CD4-positive, CD25-positive, alpha-beta regulatory T cell (primary cell): ENCODE measurements at regions not wholly inside any gene's neighbourhood (a gene's known extent, or its start where the extent isn't known, plus 50 kb on each side); places are given as distances from the start of the nearest gene placed in this dataset.
A peak's percentile ranks its signal among the peaks of the same experiment; 100 is the strongest.

Source experiments
- ATAC-seq, 2 donors: fragments of 150-1000 bp; cut with Tn5 transposase; one replicate each; pipeline ENCODE4 v1.10.0; 2021; ENCODE audit warnings: low read depth in 2 of 2, moderate number of reproducible peaks in 2 of 2, moderate library complexity in 1 of 2
- DNase-seq, 3 donors: peaks; one replicate each; pipeline versions ENCODE4 v3.0.0 to v3.0.0-alpha.2; 2012 to 2022; ENCODE audit warnings: mixed read lengths in 1 of 3
- H3K27ac ChIP-seq: one replicate; pipeline ENCODE4 v1.7.0; 2013; ENCODE audit warnings: mild to moderate bottlenecking, low read length; ENCODE audit not compliant: insufficient read depth, poor library complexity, severe bottlenecking
- H3K27me3 ChIP-seq: one replicate; pipeline ENCODE4 v1.7.0; 2013; ENCODE audit warnings: low read length; ENCODE audit not compliant: control insufficient read depth, insufficient read depth
- H3K36me3 ChIP-seq: one replicate; pipeline ENCODE4 v1.7.0; 2013; ENCODE audit warnings: mild to moderate bottlenecking, low read length, moderate library complexity; ENCODE audit not compliant: control insufficient read depth, insufficient read depth
- H3K4me1 ChIP-seq: 2 replicates; pipeline ENCODE4 v1.7.0; 2013; ENCODE audit warnings: mild to moderate bottlenecking, low read length; ENCODE audit not compliant: insufficient read depth, control insufficient read depth, poor library complexity, severe bottlenecking
- H3K4me3 ChIP-seq: one replicate; pipeline ENCODE4 v1.7.0; 2013; ENCODE audit warnings: low read depth, mild to moderate bottlenecking, low read length, moderate library complexity
- H3K9me3 ChIP-seq, 2 experiments: 1 replicate in 1 of 2; 2 replicates in 1 of 2; pipeline ENCODE4 v1.7.0; 2013; ENCODE audit warnings: low read length in 2 of 2, mild to moderate bottlenecking in 1 of 2, moderate library complexity in 1 of 2; ENCODE audit not compliant: control insufficient read depth in 2 of 2
- H3K27ac Mint-ChIP-seq, 3 donors: one replicate each; pipeline ENCODE4 v1.8.0; 2020 to 2022; ENCODE audit warnings: mild to moderate bottlenecking in 3 of 3, mixed read lengths in 3 of 3, moderate library complexity in 2 of 3
- H3K27me3 Mint-ChIP-seq: one replicate; pipeline ENCODE4 v1.8.0; 2022; ENCODE audit warnings: mild to moderate bottlenecking, mixed read lengths
- H3K36me3 Mint-ChIP-seq: one replicate; pipeline ENCODE4 v1.8.0; 2020; ENCODE audit warnings: mixed read lengths
- H3K4me1 Mint-ChIP-seq, 4 donors: one replicate each; pipeline ENCODE4 v1.8.0; 2020 to 2022; ENCODE audit warnings: mixed read lengths in 4 of 4, mild to moderate bottlenecking in 1 of 4
- H3K4me3 Mint-ChIP-seq, 4 donors: one replicate each; pipeline ENCODE4 v1.8.0; 2020 to 2022; ENCODE audit warnings: mild to moderate bottlenecking in 4 of 4, mixed read lengths in 4 of 4, moderate library complexity in 3 of 4
- H3K9me3 Mint-ChIP-seq, 7 donors: one replicate each; pipeline ENCODE4 v1.8.0; 2020 to 2022; ENCODE audit warnings: mixed read lengths in 7 of 7, mild to moderate bottlenecking in 3 of 7, moderate library complexity in 2 of 7

- ATAC-seq, result peak in 1 of 2 donors; percentile 74
- peaks cover 5% of the 10 kb centered on the region for H3K4me1 ChIP-seq
- peak; percentile 25 to 83 (median 50) for DNase-seq
- Mint-ChIP-seq H3K9me3 (no peaks in the 10 kb centered on the region), H3K27me3 (peaks cover 10% of the 10 kb centered on the region), H3K36me3 (no peaks in the 10 kb centered on the region), H3K4me1 (peaks cover 0 to 9% (median 6%) of the 10 kb centered on the region in 4 donors), H3K27ac (no peak overlapping the region), H3K4me3 (no peak overlapping the region)
- no peaks in the 10 kb centered on the region for H3K27me3 ChIP-seq
- H3K4me3 ChIP-seq, result no peak overlapping the region
- no peaks in the 10 kb centered on the region for H3K36me3 ChIP-seq
- H3K27ac ChIP-seq, result no peak overlapping the region
- H3K9me3 ChIP-seq, result no peaks in the 10 kb centered on the region
Observed at GRCh38 chr1:39091845-39092645, 65.9 kb downstream of the NDUFS5 start.

- no peak for DNase-seq
- no peaks in the 10 kb centered on the region for H3K36me3 ChIP-seq
- peaks cover 10% of the 10 kb centered on the region for H3K27me3 Mint-ChIP-seq
- H3K36me3 Mint-ChIP-seq, result no peaks in the 10 kb centered on the region
- H3K9me3 Mint-ChIP-seq, result no peaks in the 10 kb centered on the region
- H3K4me3 ChIP-seq, result no peak overlapping the region
- H3K4me3 Mint-ChIP-seq, result no peak overlapping the region
- no peaks in the 10 kb centered on the region for H3K9me3 ChIP-seq
- H3K4me1 ChIP-seq, result peaks cover 11% of the 10 kb centered on the region
- H3K27ac ChIP-seq, result no peak overlapping the region
- ATAC-seq, result no peak
- no peak overlapping the region for H3K27ac Mint-ChIP-seq
- H3K27me3 ChIP-seq, result no peaks in the 10 kb centered on the region
- peaks cover 0 to 16% (median 12%) of the 10 kb centered on the region in 4 donors for H3K4me1 Mint-ChIP-seq
Observed at GRCh38 chr1:39094685-39095084, 68.5 kb downstream of the NDUFS5 start.

- Mint-ChIP-seq H3K4me3 (peak overlapping the region in 1 of 4 donors; percentile 22), H3K4me1 (peaks cover 0 to 20% (median 15%) of the 10 kb centered on the region in 4 donors), H3K9me3 (no peaks in the 10 kb centered on the region), H3K27ac (peak overlapping the region in 1 of 3 donors; percentile 13), H3K27me3 (no peaks in the 10 kb centered on the region), H3K36me3 (no peaks in the 10 kb centered on the region)
- Histone ChIP-seq H3K9me3 (no peaks in the 10 kb centered on the region), H3K27ac (no peak overlapping the region), H3K27me3 (no peaks in the 10 kb centered on the region), H3K36me3 (no peaks in the 10 kb centered on the region), H3K4me1 (peaks cover 6% of the 10 kb centered on the region), H3K4me3 (no peak overlapping the region)
- peak; percentile 79 to 80 for ATAC-seq
- DNase-seq, result peak; percentile 47 to 85 (median 72)
Observed at GRCh38 chr1:39098546-39099250, 72.5 kb downstream of the NDUFS5 start.

- no peaks in the 10 kb centered on the region for H3K27me3 ChIP-seq
- Mint-ChIP-seq H3K4me3 (peak overlapping the region in 1 of 4 donors; percentile 73), H3K9me3 (no peaks in the 10 kb centered on the region), H3K27ac (no peak overlapping the region), H3K27me3 (peaks cover 5% of the 10 kb centered on the region), H3K4me1 (peaks cover 0 to 34% (median 23%) of the 10 kb centered on the region in 4 donors), H3K36me3 (no peaks in the 10 kb centered on the region)
- no peaks in the 10 kb centered on the region for H3K36me3 ChIP-seq
- H3K27ac ChIP-seq, result no peak overlapping the region
- DNase-seq, result peak in 2 of 3 donors; percentile 34 to 69
- ATAC-seq, result peak; percentile 28 to 33
- H3K4me1 ChIP-seq, result peaks cover 15% of the 10 kb centered on the region
- H3K4me3 ChIP-seq, result no peak overlapping the region
- no peaks in the 10 kb centered on the region for H3K9me3 ChIP-seq
Observed at GRCh38 chr1:39102537-39103327, 76.6 kb downstream of the NDUFS5 start.

- H3K9me3 ChIP-seq, result no peaks in the 10 kb centered on the region
- H3K4me1 Mint-ChIP-seq, result peaks cover 0 to 30% (median 21%) of the 10 kb centered on the region in 4 donors
- no peaks in the 10 kb centered on the region for H3K36me3 Mint-ChIP-seq
- H3K27ac Mint-ChIP-seq, result no peak overlapping the region
- H3K4me1 ChIP-seq, result peaks cover 11% of the 10 kb centered on the region
- H3K27me3 Mint-ChIP-seq, result peaks cover 5% of the 10 kb centered on the region
- no peak overlapping the region for H3K4me3 ChIP-seq
- H3K27ac ChIP-seq, result no peak overlapping the region
- no peaks in the 10 kb centered on the region for H3K9me3 Mint-ChIP-seq
- no peaks in the 10 kb centered on the region for H3K36me3 ChIP-seq
- ATAC-seq (no peak), DNase-seq (no peak)
- peak overlapping the region; percentile 73 to 93 (median 80) for H3K4me3 Mint-ChIP-seq
- H3K27me3 ChIP-seq, result no peaks in the 10 kb centered on the region
Observed at GRCh38 chr1:39103328-39104157, 77.4 kb downstream of the NDUFS5 start.

- DNase-seq (no peak), ATAC-seq (no peak)
- H3K36me3 ChIP-seq, result no peaks in the 10 kb centered on the region
- H3K27ac Mint-ChIP-seq, result no peak overlapping the region
- no peaks in the 10 kb centered on the region for H3K27me3 ChIP-seq
- peak overlapping the region; percentile 73 to 93 (median 80) for H3K4me3 Mint-ChIP-seq
- no peaks in the 10 kb centered on the region for H3K36me3 Mint-ChIP-seq
- no peak overlapping the region for H3K4me3 ChIP-seq
- no peaks in the 10 kb centered on the region for H3K9me3 Mint-ChIP-seq
- H3K27ac ChIP-seq, result no peak overlapping the region
- H3K27me3 Mint-ChIP-seq, result peaks cover 5% of the 10 kb centered on the region
- H3K9me3 ChIP-seq, result no peaks in the 10 kb centered on the region
- peaks cover 0 to 27% (median 17%) of the 10 kb centered on the region in 4 donors for H3K4me1 Mint-ChIP-seq
- peaks cover 9% of the 10 kb centered on the region for H3K4me1 ChIP-seq
Observed at GRCh38 chr1:39104158-39105060, 78.3 kb downstream of the NDUFS5 start.
